ENCODE measurements at regions not wholly inside any gene's neighbourhood (a gene's known extent, or its start where the extent isn't known, plus 50 kb on each side); places are given as distances from the start of the nearest gene placed in this dataset.
"Not testable (repeated sequence)": the region's sequence is repeated elsewhere in the genome, so short reads cannot be mapped to it uniquely, and the experiment has no call there.

DNA sequence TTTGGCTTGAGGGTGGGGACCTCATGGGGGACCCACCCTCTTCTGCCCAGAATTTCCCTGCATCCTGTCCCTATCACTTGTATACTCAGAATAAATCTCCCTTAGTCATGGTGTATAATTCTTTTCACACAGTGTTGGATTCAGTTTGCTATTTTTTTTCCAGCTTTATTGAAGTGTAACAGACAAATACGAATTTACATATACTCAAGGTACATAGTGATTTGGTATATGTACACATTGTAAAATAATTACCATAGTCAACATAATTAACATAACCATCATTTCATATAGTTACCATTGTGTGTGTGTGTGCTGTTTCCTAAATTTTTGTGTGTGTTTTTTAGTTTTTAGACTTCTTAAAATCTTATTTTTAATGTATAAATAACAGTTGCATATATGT, 269.9 kb downstream of the CNTNAP3 start:
- H3K9me3 Mint-ChIP-seq; H3K27me3 Mint-ChIP-seq; DNase-seq; ATAC-seq (replicated peaks); H3K36me3 Mint-ChIP-seq; H3K4me3 Mint-ChIP-seq; H3K4me1 Mint-ChIP-seq; H3K27ac Mint-ChIP-seq: not testable (repeated sequence)

- not testable (repeated sequence) for H3K27me3 Mint-ChIP-seq; H3K27ac Mint-ChIP-seq; DNase-seq; H3K36me3 Mint-ChIP-seq; H3K4me3 Mint-ChIP-seq; H3K4me1 Mint-ChIP-seq; ATAC-seq (replicated peaks); H3K9me3 Mint-ChIP-seq
Measured at GRCh38 chr9:39015178-39015577, 272.8 kb downstream of the CNTNAP3 start.

DNA sequence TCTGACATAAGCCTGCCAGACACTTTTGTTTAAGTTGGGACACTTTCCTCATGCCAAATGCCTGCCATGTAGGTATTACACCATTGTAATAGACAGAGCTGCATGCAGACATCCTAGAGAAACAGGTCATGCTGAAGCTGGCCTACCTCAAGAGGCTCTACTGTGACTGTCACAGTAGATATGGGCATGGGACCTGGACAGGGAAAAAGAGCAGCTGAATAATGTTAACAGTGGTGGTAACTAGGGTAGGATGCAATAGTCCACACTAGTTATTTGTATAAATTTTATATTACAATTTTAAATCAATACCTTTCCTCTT, 273.2 kb downstream of the CNTNAP3 start:
- H3K27ac Mint-ChIP-seq, H3K27me3 Mint-ChIP-seq, H3K9me3 Mint-ChIP-seq, DNase-seq, H3K4me1 Mint-ChIP-seq, H3K36me3 Mint-ChIP-seq, H3K4me3 Mint-ChIP-seq: not testable (repeated sequence)
- peak in 1 of 2 donors; percentile 28 for ATAC-seq (replicated peaks)

DNA sequence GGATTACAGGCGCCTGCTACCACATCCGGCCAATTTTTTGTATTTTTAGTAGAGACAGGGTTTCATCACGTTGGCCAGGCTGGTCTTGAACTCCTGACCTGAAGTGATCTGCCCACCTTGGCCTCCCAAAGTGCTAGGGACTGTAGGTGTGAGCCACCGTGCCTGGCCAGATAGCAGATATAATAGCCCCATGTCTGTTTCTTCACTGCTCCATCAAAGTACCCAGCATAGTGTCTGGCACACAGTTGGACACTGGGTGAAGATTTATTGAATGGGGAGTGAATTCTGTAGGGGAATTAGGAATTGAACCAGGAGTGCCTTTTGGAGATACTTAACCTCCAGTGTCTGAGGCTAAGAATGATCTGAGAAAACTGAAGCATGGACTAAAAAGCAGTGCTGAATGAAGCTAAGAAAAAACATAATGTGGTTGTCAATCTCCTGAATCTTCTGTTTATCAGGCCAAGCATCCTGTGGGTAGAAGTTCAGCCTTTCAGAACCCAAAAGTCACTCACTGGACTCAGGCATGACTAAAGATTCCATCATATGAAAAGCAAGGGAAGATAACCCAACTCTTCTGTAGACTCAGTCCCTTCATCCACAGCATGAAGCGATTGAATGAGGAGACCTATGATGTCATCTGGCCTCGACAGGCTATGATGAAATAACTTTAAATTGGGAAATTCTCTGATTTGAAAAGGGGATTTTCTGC, 273.7 kb downstream of the CNTNAP3 start:
- not testable (repeated sequence) for DNase-seq, H3K4me3 Mint-ChIP-seq, H3K36me3 Mint-ChIP-seq, H3K27ac Mint-ChIP-seq, H3K9me3 Mint-ChIP-seq, H3K4me1 Mint-ChIP-seq, H3K27me3 Mint-ChIP-seq
- ATAC-seq (replicated peaks), result peak in 1 of 2 donors; percentile 33

GRCh38 chr9:39009743-39010142, 278.2 kb downstream of the CNTNAP3 start:
- H3K27me3 Mint-ChIP-seq; H3K4me1 Mint-ChIP-seq; DNase-seq; H3K4me3 Mint-ChIP-seq; H3K27ac Mint-ChIP-seq; ATAC-seq (replicated peaks); H3K36me3 Mint-ChIP-seq; H3K9me3 Mint-ChIP-seq: not testable (repeated sequence)

DNA sequence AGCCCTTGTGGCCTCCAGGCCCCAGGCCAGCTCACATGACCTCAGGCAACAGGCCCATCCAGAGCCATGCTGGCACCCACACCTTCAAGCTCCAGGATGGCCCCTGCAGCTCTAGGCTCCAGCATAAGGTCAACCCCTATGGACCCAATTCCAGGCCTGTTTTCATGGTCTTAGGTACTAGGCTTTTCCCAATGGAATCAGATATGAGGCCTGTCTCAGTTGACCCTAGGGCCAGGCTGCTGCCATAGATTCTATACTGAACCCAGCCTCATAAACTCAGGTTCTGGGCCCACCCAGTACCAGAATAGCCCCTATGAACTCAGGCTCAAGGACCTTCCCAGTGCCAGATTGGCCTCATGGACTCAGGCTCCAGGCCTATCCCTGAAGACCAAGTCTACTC, 278.6 kb downstream of the CNTNAP3 start:
- not testable (repeated sequence) for DNase-seq; H3K9me3 Mint-ChIP-seq; H3K4me1 Mint-ChIP-seq; H3K27ac Mint-ChIP-seq; H3K27me3 Mint-ChIP-seq; ATAC-seq (replicated peaks); H3K36me3 Mint-ChIP-seq; H3K4me3 Mint-ChIP-seq

- not testable (repeated sequence) for H3K9me3 Mint-ChIP-seq; DNase-seq; H3K36me3 Mint-ChIP-seq; ATAC-seq (replicated peaks); H3K27me3 Mint-ChIP-seq; H3K4me1 Mint-ChIP-seq; H3K4me3 Mint-ChIP-seq; H3K27ac Mint-ChIP-seq
Measured at GRCh38 chr9:39008907-39009306, 279.1 kb downstream of the CNTNAP3 start.

- not testable (repeated sequence) for H3K4me3 Mint-ChIP-seq; H3K9me3 Mint-ChIP-seq; H3K27me3 Mint-ChIP-seq; H3K4me1 Mint-ChIP-seq; DNase-seq; ATAC-seq (replicated peaks); H3K36me3 Mint-ChIP-seq; H3K27ac Mint-ChIP-seq
Measured at GRCh38 chr9:39005736-39006135, 282.2 kb downstream of the CNTNAP3 start.

- not testable (repeated sequence) for H3K27ac Mint-ChIP-seq; H3K36me3 Mint-ChIP-seq; DNase-seq; H3K4me1 Mint-ChIP-seq; H3K4me3 Mint-ChIP-seq; ATAC-seq (replicated peaks); H3K27me3 Mint-ChIP-seq; H3K9me3 Mint-ChIP-seq
Measured at GRCh38 chr9:39001085-39001593, 281.2 kb upstream of the FAM240B start.

DNA sequence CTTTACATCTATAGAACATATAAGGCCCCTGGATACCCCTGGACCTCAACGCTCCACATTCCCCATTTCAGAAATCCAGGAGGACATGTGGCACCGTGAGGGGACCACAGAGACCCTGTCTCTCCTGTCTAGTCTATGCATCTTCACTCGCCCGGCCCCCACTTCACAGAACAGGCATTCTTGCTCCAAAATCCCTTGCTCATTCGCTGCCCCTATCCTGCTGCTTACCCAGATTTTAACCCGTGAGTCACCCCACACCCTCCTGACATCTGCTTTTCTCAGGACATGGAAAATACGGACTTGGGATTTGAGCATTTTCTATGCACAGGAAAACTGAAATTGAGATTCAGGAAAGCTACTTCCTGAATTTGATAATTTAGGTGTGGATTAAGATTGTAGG, 279.3 kb upstream of the FAM240B start:
- H3K4me1 Mint-ChIP-seq, H3K36me3 Mint-ChIP-seq: not testable (repeated sequence)
- peak in 1 of 2 donors; percentile 8 for ATAC-seq (replicated peaks)

DNA sequence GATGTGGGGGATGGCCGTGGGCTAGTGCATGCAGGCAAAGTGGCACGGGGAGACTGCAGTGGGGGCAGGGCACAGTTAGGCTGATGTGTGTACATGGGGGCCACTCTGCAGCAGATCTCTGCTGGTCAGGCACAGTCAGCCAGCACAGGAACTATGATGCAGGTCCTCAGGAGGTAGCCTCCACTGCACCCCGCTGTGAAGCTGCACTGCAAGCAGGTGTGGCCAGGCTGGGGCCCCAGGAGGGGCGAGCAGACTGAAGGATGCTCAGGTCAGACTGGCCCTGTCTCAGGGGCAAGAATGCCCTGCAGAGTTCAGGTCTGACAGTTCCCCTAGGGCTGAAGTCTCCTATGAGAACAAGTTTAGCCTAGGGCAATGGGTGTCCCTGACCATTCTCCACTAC, 273.8 kb upstream of the FAM240B start:
- H3K9me3 Mint-ChIP-seq; H3K27ac Mint-ChIP-seq; H3K4me1 Mint-ChIP-seq; H3K36me3 Mint-ChIP-seq; H3K4me3 Mint-ChIP-seq; DNase-seq; ATAC-seq (replicated peaks); H3K27me3 Mint-ChIP-seq: not testable (repeated sequence)

More for the DNA sequence above, 279.3 kb upstream of the FAM240B start:
- not testable (repeated sequence) for H3K27ac Mint-ChIP-seq, H3K27me3 Mint-ChIP-seq, DNase-seq, H3K9me3 Mint-ChIP-seq, H3K4me3 Mint-ChIP-seq

GRCh38 chr9:38993156-38993555, 273.2 kb upstream of the FAM240B start:
- ATAC-seq (replicated peaks); H3K27ac Mint-ChIP-seq; H3K4me3 Mint-ChIP-seq; H3K4me1 Mint-ChIP-seq; DNase-seq; H3K9me3 Mint-ChIP-seq; H3K36me3 Mint-ChIP-seq; H3K27me3 Mint-ChIP-seq: not testable (repeated sequence)

DNA sequence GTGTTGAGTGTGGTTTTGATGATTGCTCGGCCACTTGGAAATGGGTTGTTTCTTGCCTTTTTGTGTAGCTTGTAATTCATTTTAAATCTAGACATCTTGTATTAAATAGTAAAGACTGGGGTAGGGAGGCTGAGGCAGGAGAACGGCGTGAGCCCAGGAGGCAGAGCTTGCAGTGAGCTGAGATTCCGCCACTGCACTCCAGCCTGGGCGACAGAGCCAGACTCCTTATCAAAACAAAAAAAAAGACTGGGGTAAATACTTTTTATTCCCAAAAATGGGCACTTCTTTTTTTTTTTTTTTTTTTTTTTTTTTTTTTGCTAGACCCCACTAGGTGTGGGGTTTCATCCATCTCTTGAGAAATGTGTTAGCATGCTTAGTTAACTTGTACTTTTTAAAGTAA, 258.8 kb upstream of the FAM240B start:
- not testable (repeated sequence) for H3K27ac Mint-ChIP-seq; H3K27me3 Mint-ChIP-seq; H3K4me1 Mint-ChIP-seq; ATAC-seq (replicated peaks); H3K36me3 Mint-ChIP-seq; DNase-seq; H3K4me3 Mint-ChIP-seq; H3K9me3 Mint-ChIP-seq

GRCh38 chr9:38969480-38969879, 249.5 kb upstream of the FAM240B start:
- not testable (repeated sequence) for H3K4me1 Mint-ChIP-seq; ATAC-seq (replicated peaks); H3K27me3 Mint-ChIP-seq; H3K36me3 Mint-ChIP-seq; H3K9me3 Mint-ChIP-seq; H3K4me3 Mint-ChIP-seq; H3K27ac Mint-ChIP-seq; DNase-seq

DNA sequence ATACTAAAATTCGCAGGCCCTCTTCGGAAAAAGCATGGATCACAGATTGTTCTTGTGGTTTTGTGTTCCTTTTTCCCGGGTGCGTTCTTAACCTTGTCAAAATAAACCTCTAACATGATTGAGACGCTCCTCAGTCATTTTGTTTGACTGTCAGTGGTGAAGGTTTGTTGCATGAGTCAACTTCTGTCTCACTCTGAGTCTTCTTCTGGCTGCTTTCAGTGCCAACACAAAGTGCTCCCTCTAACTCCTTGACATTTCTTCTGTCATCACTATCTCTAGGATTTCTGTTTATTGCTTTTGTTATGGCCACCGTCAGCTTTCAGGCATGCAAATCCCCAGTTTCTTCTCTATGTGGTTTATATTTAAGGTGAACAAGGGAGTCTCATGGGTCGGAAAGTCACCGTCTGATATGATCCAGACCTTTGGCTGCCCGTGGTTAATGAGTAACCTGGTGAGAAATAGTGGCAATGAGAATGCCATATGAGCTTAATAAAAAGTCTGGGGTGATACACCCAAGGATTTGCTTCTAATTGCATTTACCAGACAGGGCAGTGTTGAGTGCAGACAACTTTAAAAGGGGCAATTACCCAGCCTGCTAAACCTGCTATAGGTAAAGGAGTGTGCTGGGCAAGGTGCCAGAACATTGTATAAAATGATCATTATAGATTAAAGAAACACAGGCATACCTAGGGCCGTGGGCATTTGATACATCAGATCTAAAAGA, 248.9 kb upstream of the FAM240B start:
- not testable (repeated sequence) for H3K27me3 Mint-ChIP-seq; H3K9me3 Mint-ChIP-seq; H3K4me3 Mint-ChIP-seq; H3K36me3 Mint-ChIP-seq; DNase-seq; ATAC-seq (replicated peaks); H3K27ac Mint-ChIP-seq; H3K4me1 Mint-ChIP-seq
